RWPE2 (cell line): ENCODE measurements at regions not wholly inside any gene's neighbourhood (a gene's known extent, or its start where the extent isn't known, plus 50 kb on each side); places are given as distances from the start of the nearest gene placed in this dataset.

Source experiments
- ATAC-seq: fragments of 200-7000 bp; cut with Tn5 transposase; 3 replicates; pipeline ENCODE4 v1.9.1; 2021; ENCODE audit warnings: low read depth
- DNase-seq: peaks from one replicate; pipeline ENCODE4 v3.0.0-alpha.2; 2020; ENCODE audit warnings: low spot score
- H3K27ac ChIP-seq: fragments of 450-650 bp; 2 replicates; pipeline ENCODE4 v1.5.1; 2017; ENCODE audit warnings: mild to moderate bottlenecking; ENCODE audit not compliant: poor library complexity, severe bottlenecking
- H3K27me3 ChIP-seq: fragments of 250-450 bp; sonication (Bioruptor Pico); 2 replicates; pipeline ENCODE4 v1.5.1; 2021; ENCODE audit warnings: mild to moderate bottlenecking, moderate library complexity; ENCODE audit not compliant: insufficient read depth, poor library complexity, severe bottlenecking
- H3K36me3 ChIP-seq: fragments of 250-450 bp; sonication (Bioruptor Pico); 2 replicates; pipeline ENCODE4 v1.5.1; 2020; ENCODE audit warnings: low read depth, mild to moderate bottlenecking, moderate library complexity
- H3K4me1 ChIP-seq: fragments of 250-450 bp; sonication (Bioruptor Pico); 2 replicates; pipeline ENCODE4 v1.5.1; 2021; ENCODE audit warnings: mild to moderate bottlenecking, moderate library complexity; ENCODE audit not compliant: insufficient read depth, poor library complexity, severe bottlenecking
- H3K4me3 ChIP-seq: fragments of 250-450 bp; sonication (Bioruptor Pico); 2 replicates; pipeline ENCODE4 v1.5.1; 2021; ENCODE audit warnings: mild to moderate bottlenecking, moderate library complexity; ENCODE audit not compliant: severe bottlenecking
- H3K9me3 ChIP-seq: fragments of 250-450 bp; sonication (Bioruptor Pico); 2 replicates; pipeline ENCODE4 v1.5.1; 2021; ENCODE audit warnings: mild to moderate bottlenecking, moderate library complexity; ENCODE audit not compliant: severe bottlenecking
- CTCF ChIP-seq: fragments of 450-650 bp; IDR thresholded peaks from one replicate; pipeline ENCODE4 v1.5.1; 2017; ENCODE audit warnings: mild to moderate bottlenecking, moderate library complexity; ENCODE audit not compliant: poor library complexity, severe bottlenecking

GRCh38 chr6:71645299-71645698, 241.1 kb upstream of the RIMS1 start:
- no peaks in the 10 kb centered on the region for H3K36me3 ChIP-seq
- H3K4me3 ChIP-seq: no peak overlapping the region
- H3K27me3 ChIP-seq: no peaks in the 10 kb centered on the region
- no peaks in the 10 kb centered on the region for H3K9me3 ChIP-seq
- no peak for ATAC-seq
- TF ChIP-seq CTCF: no peak
- H3K4me1 ChIP-seq: no peaks in the 10 kb centered on the region
- H3K27ac ChIP-seq: no peak overlapping the region
- DNase-seq: no peak

- no peak overlapping the region for H3K27ac ChIP-seq
Observed at GRCh38 chr6:71649915-71650314, 236.4 kb upstream of the RIMS1 start.

GRCh38 chr6:71651636-71652035, 234.7 kb upstream of the RIMS1 start:
- Histone ChIP-seq H3K4me3 (no peak overlapping the region), H3K27me3 (no peaks in the 10 kb centered on the region), H3K27ac (no peak overlapping the region), H3K9me3 (no peaks in the 10 kb centered on the region), H3K36me3 (no peaks in the 10 kb centered on the region), H3K4me1 (no peaks in the 10 kb centered on the region)
- ATAC-seq (no peak), DNase-seq (no peak)
- no peak for TF ChIP-seq CTCF

More at GRCh38 chr6:71649915-71650314, 236.4 kb upstream of the RIMS1 start:
- DNase-seq (no peak), ATAC-seq (no peak)
- H3K4me3 ChIP-seq: no peak overlapping the region
- no peak for TF ChIP-seq CTCF
- no peaks in the 10 kb centered on the region for H3K9me3 ChIP-seq
- H3K4me1 ChIP-seq: no peaks in the 10 kb centered on the region
- H3K27me3 ChIP-seq: no peaks in the 10 kb centered on the region
- no peaks in the 10 kb centered on the region for H3K36me3 ChIP-seq

- no peak for TF ChIP-seq CTCF
- ATAC-seq (no peak), DNase-seq (no peak)
- Histone ChIP-seq H3K9me3 (no peaks in the 10 kb centered on the region), H3K27me3 (peaks cover 3% of the 10 kb centered on the region), H3K36me3 (no peaks in the 10 kb centered on the region), H3K4me1 (no peaks in the 10 kb centered on the region), H3K4me3 (no peak overlapping the region), H3K27ac (no peak overlapping the region)
Observed at GRCh38 chr6:71656121-71656520, 230.2 kb upstream of the RIMS1 start.

- no peak overlapping the region for H3K27ac ChIP-seq
- no peak overlapping the region for H3K4me3 ChIP-seq
- no peak for TF ChIP-seq CTCF
- peaks cover 3% of the 10 kb centered on the region for H3K9me3 ChIP-seq
- H3K4me1 ChIP-seq: no peaks in the 10 kb centered on the region
- peaks cover 7% of the 10 kb centered on the region for H3K27me3 ChIP-seq
- DNase-seq (no peak), ATAC-seq (no peak)
- no peaks in the 10 kb centered on the region for H3K36me3 ChIP-seq
Observed at GRCh38 chr6:71665931-71666330, 220.4 kb upstream of the RIMS1 start.
